ENCODE measurements at regions not wholly inside any gene's neighbourhood (a gene's known extent, or its start where the extent isn't known, plus 50 kb on each side); places are given as distances from the start of the nearest gene placed in this dataset.

GRCh38 chr3:160154596-160154995, 70.6 kb upstream of the C3orf80 start (continued):
- no peak for TF ChIP-seq MXI1 (IDR thresholded peaks at IDR 0.05; ENCODE audit: borderline replicate concordance, low read depth, low read length)
- no peak for TF ChIP-seq ZNF138 (CRISPR knock-in tag; IDR thresholded peaks at IDR 0.05; ENCODE audit: low read depth)
- TF ChIP-seq ZBTB14 (CRISPR knock-in tag; IDR thresholded peaks at IDR 0.05), result no peak
- no peak for TF ChIP-seq PAF1 (CRISPR knock-in tag; IDR thresholded peaks at IDR 0.05)
- TF ChIP-seq ZNF569 (CRISPR knock-in tag; IDR thresholded peaks at IDR 0.05; ENCODE audit: borderline replicate concordance), result no peak

GRCh38 chr3:160157321-160157720, 67.9 kb upstream of the C3orf80 start:
- Histone ChIP-seq H3K9me3 (ENCODE audit: low read length) (no peaks in the 10 kb centered on the region), H3K9ac (ENCODE audit: insufficient read depth, low read depth, low read length) (no peak overlapping the region), H3K4me1 (ENCODE audit: insufficient read depth, low read length) (no peaks in the 10 kb centered on the region), H3K79me2 (ENCODE audit: insufficient read depth, low read length) (no peaks in the 10 kb centered on the region), H3K27me3 (ENCODE audit: control insufficient read depth in 1 of 2, insufficient read depth in 2 of 2, low read length in 2 of 2) (no peaks in the 10 kb centered on the region; a peak in 2 of 5 replicates), H2AFZ (ENCODE audit: low read length) (no peak overlapping the region), H3K36me3 (replicated peaks in 1 of 2; ENCODE audit: control insufficient read depth in 1 of 2, insufficient read depth in 2 of 2, low read length in 2 of 2) (no peaks in the 10 kb centered on the region), H3K4me3 (replicated peaks in 1 of 3; ENCODE audit: insufficient read depth in 1 of 3, low read depth in 2 of 3, low read length in 3 of 3) (no peak overlapping the region), H3K27ac (ENCODE audit: extremely low read length, insufficient read depth, low read length) (no peak overlapping the region), H4K20me1 (ENCODE audit: insufficient read depth, low read length) (no peaks in the 10 kb centered on the region), H3K4me2 (ENCODE audit: low read depth, low read length) (no peak overlapping the region)
- 40% methylated on average over 1 of the region's 1 CpG for WGBS (ENCODE audit: low lambda C conversion rate)
- DNase-seq (ENCODE audit: low spot score), result no peak
- in situ Hi-C loops (cut with HindIII; ENCODE audit: extremely low pct_ligation_motif_present, low pct_unique_long_range_greater_than_20kb) (no loop called here), intact Hi-C loops (cut with micrococcal nuclease; ENCODE audit: unreplicated experiment) (no loop called here)
- ChIA-PET POLR2A (no interaction called here), CTCF (ENCODE audit: low intra/inter-chr PET ratio, low total read pairs) (no interaction called here)
- no peak for FAIRE-seq
- BruUV-seq (replicated peaks), result no TSS peak
- no peak for ATAC-seq
- no peak for TF ChIP-seq AHR (CRISPR knock-in tag; IDR thresholded peaks at IDR 0.05)
- TF ChIP-seq, protein P1, sequence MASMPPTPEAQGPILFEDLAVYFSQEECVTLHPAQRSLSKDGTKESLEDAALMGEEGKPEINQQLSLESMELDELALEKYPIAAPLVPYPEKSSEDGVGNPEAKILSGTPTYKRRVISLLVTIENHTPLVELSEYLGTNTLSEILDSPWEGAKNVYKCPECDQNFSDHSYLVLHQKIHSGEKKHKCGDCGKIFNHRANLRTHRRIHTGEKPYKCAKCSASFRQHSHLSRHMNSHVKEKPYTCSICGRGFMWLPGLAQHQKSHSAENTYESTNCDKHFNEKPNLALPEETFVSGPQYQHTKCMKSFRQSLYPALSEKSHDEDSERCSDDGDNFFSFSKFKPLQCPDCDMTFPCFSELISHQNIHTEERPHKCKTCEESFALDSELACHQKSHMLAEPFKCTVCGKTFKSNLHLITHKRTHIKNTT (CRISPR knock-in tag; IDR thresholded peaks at IDR 0.05), result no peak
- no peak for TF ChIP-seq NPAS2 (CRISPR knock-in tag; IDR thresholded peaks at IDR 0.05; ENCODE audit: borderline replicate concordance)
- no peak for TF ChIP-seq FOXM1 (CRISPR knock-in tag; IDR thresholded peaks at IDR 0.05)
- TF ChIP-seq ZNF670 (CRISPR knock-in tag; IDR thresholded peaks at IDR 0.05; ENCODE audit: borderline replicate concordance), result no peak
- TF ChIP-seq NFYB (CRISPR knock-in tag; IDR thresholded peaks at IDR 0.05), result no peak
- no peak for TF ChIP-seq RFX3 (CRISPR knock-in tag; IDR thresholded peaks at IDR 0.05)
- TF ChIP-seq KLF6 (CRISPR knock-in tag; IDR thresholded peaks at IDR 0.05), result no peak
- TF ChIP-seq TERF1 (CRISPR knock-in tag; IDR thresholded peaks at IDR 0.05), result no peak
- TF ChIP-seq LBX2 (CRISPR knock-in tag; IDR thresholded peaks at IDR 0.05; ENCODE audit: borderline replicate concordance), result no peak
- TF ChIP-seq, protein P2, sequence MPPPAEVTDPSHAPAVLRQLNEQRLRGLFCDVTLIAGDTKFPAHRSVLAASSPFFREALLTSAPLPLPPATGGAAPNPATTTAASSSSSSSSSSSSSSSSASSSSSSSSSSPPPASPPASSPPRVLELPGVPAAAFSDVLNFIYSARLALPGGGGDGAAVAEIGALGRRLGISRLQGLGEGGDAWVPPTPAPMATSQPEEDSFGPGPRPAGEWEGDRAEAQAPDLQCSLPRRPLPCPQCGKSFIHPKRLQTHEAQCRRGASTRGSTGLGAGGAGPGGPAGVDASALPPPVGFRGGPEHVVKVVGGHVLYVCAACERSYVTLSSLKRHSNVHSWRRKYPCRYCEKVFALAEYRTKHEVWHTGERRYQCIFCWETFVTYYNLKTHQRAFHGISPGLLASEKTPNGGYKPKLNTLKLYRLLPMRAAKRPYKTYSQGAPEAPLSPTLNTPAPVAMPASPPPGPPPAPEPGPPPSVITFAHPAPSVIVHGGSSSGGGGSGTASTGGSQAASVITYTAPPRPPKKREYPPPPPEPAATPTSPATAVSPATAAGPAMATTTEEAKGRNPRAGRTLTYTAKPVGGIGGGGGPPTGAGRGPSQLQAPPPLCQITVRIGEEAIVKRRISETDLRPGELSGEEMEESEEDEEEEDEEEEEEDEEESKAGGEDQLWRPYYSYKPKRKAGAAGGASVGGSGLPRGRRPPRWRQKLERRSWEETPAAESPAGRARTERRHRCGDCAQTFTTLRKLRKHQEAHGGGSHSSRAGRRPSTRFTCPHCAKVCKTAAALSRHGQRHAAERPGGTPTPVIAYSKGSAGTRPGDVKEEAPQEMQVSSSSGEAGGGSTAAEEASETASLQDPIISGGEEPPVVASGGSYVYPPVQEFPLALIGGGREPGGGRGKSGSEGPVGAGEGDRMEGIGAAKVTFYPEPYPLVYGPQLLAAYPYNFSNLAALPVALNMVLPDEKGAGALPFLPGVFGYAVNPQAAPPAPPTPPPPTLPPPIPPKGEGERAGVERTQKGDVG (CRISPR knock-in tag; IDR thresholded peaks at IDR 0.05; ENCODE audit: borderline replicate concordance), result no peak
- no peak for TF ChIP-seq ETV5 (CRISPR knock-in tag; IDR thresholded peaks at IDR 0.05; ENCODE audit: borderline replicate concordance)
- no peak for TF ChIP-seq GATA4 (IDR thresholded peaks at IDR 0.05; ENCODE audit: borderline replicate concordance, low read depth)
- TF ChIP-seq SRF (IDR thresholded peaks at IDR 0.05; ENCODE audit: low read depth, low read length), result no peak
